Activated CD8-positive, alpha-beta memory T cell treated with anti-CD3 and anti-CD28 coated beads for 1 hour (primary cell): ENCODE measurements at regions not wholly inside any gene's neighbourhood (a gene's known extent, or its start where the extent isn't known, plus 50 kb on each side); places are given as distances from the start of the nearest gene placed in this dataset.

Experiments used
- DNase-seq, 2 donors: peaks; one replicate each; pipeline ENCODE4 v3.0.0-alpha.2; 2020; ENCODE audit warnings: low read depth in 1 of 2; ENCODE audit errors: extremely low read depth in 1 of 2

GRCh38 chr12:47561746-47562145, 144.1 kb downstream of the RPAP3 start:
- DNase-seq = no peak

- no peak for DNase-seq
These were observed 145.4 kb downstream of the RPAP3 start for GRCh38 chr12:47560415-47560814.

GRCh38 chr12:47558625-47559345, 147.0 kb downstream of the RPAP3 start:
- no peak for DNase-seq

DNA sequence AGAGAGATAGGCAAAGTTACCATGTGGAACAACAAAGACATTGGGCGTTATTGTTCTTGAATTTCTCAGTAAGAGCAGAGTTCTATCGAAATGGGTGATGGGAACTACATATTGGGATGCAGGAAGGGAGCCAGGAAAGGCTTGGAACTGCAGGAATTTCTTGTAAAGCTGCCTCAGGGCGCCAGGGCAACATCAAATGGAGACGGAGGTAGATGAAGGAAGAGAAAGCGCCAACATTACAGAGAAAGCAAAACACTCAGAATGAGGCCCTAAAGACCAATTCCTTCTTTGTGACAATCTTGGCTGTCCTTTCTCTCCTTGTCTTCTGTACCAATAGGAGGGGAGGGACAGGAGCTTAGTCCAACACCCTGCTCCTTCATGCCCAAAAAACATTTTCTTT, 148.4 kb downstream of the RPAP3 start:
- no peak for DNase-seq

GRCh38 chr12:47556261-47557030, 149.4 kb downstream of the RPAP3 start:
- DNase-seq = no peak

DNA sequence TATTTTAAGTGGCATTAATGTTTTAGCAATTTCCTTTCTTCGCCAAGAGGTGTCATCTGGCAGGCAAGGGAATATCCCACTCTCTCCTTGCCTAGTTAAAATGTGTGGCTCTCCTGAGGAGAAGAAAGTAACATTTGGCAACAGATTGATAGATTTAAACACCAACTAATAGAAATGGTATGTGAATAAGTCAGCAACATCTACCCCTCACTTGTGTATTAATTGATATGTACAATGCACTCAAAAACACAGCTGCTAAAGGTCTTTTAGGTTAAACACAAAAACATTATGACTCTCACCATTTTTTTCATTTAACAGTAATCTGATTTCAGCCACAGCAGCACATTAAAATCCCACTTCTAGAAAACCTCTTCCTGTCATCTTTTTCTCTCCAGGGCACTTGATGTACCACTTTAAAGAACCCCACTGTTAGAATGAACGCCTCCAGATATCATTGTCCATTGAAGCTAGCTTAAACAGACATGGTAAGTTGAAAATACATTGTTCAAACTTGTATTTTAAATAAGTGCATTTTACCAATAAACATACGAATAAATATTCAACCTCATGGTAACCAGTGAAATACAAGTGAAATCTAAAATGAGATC, 151.7 kb downstream of the RPAP3 start:
- no peak for DNase-seq

DNA sequence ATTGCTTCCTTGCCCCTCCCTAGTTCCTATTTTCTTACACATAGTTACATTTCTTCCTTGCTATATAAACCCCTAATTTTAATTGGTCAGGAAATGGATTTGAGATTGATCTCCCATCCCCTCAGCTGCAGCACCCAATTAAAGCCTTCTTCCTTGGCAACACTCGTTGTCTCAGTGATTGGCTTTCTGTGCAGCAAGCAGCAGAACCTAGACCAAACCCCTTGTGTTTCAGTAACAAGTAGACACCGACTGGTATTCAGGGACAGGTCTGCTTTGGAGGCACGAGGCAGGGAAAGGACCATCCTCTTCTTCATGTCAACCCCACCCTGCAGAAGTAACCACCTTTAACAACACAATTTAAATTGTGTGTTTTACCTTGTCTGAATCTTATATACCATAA, 152.6 kb downstream of the RPAP3 start:
- DNase-seq = no peak

- DNase-seq = no peak
These were observed 154.4 kb downstream of the RPAP3 start for GRCh38 chr12:47551426-47551851.

- DNase-seq = no peak
These were observed 156.6 kb downstream of the RPAP3 start for GRCh38 chr12:47549258-47549657.

DNA sequence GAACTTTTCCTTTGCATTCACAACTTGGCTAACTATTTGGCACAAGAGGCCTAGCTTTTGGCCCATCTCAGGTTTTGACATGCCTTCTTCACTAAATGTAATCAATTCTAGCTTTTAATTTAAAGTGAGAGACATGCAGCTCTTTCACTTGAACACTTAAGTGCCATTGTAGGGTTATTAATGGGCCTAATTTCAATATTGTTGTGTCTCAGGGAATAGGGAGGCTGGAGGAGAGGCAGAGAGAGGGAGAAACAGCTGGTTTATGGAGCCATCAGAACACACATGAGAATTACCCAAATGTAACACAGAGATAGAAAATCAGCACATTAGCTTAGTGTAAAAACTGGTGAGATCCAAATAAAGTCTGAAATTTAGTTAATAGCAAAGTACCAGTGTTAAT, 157.4 kb downstream of the RPAP3 start:
- DNase-seq = no peak

GRCh38 chr12:47547077-47547476, 158.8 kb downstream of the RPAP3 start:
- no peak for DNase-seq

DNA sequence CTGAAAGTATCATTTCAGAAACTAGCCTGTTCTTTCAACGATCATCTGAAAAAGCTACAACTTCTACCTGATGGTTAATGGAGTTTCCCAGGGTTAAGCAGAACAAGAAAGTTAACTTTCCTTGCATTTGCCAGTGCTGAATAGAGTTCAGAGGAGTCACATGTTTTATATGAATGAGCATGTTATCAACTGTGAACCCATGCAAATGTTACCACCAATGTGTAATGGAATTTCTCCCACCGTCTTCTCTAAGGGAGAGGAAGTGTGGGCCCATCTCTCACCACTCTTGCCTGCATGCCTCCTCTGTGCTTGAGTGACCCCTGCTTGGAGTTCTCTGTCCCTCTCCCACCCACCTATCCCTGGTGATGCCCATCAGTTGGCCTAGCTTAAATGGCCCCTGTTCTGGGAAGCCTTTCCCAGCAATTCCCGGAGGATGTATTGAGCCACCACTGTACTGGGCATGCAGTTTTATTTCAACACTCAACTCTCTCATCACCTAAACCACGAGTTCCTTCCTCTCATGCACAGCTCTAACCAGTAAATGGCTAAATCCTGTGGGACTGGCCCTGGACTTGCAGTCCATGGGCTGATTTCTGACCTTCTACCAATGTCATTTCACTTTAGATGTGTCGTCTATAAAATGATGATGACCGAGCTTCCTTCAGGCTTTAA, 159.8 kb downstream of the RPAP3 start:
- DNase-seq = no peak

DNA sequence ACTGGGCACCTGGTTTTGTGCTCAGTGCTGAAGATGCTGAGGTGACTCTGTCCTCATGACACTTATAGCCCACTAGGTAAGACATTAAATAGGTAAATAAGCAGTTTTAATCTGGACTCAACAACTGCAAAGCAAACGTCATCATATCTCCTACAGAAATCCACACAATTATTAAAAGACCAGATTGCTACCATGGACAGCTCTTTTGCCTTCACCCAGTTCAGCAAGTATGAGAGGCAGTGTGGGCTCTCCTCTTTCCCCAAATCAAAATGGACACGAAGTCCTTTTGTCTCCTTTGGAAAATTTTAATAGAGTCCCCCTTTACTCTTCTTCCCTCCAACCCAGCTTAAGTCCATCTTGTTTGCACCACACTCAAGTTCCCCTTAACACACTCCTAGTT, 171.1 kb downstream of the RPAP3 start:
- DNase-seq = no peak

GRCh38 chr12:47530050-47530449, 175.8 kb downstream of the RPAP3 start:
- no peak for DNase-seq

GRCh38 chr12:47527816-47528215, 178.0 kb downstream of the RPAP3 start:
- no peak for DNase-seq

DNA sequence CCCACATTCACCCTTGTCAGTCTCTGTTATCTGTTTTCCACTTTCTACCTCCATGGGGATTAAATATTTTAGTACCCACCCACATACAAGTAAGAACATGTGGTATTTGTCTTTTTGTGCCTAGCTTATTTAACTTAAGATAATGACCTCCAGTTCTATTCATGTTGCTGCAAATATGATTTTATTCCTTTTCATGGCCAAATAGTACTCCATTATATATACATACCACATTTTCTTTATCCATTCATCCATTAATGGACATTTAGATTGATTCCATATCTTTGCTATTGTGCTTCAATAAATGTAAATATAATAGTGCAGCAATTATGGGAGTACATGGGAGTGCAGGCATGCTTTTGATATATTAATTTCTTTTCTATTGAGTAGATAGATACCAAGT, 185.8 kb downstream of the RPAP3 start:
- DNase-seq = no peak

DNA sequence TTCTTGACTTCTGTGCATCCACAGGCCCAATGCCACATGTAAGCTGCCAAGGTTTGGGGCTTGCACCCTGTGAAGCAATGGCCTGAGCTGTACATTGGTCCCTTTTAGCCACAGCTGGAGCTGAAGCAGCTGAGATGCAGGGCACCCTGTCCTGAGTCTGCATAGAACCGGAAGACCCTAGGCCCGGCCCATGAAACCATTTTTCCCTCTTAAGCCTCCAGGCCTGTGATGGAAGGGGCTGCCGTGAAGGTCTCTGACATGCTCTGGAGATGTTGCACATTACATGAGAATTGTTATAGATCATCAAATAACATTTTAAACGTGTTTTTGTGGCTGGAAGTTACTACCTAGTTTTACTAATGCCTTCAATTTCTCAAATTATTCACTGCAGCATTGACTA, 188.7 kb downstream of the RPAP3 start:
- DNase-seq = no peak

DNA sequence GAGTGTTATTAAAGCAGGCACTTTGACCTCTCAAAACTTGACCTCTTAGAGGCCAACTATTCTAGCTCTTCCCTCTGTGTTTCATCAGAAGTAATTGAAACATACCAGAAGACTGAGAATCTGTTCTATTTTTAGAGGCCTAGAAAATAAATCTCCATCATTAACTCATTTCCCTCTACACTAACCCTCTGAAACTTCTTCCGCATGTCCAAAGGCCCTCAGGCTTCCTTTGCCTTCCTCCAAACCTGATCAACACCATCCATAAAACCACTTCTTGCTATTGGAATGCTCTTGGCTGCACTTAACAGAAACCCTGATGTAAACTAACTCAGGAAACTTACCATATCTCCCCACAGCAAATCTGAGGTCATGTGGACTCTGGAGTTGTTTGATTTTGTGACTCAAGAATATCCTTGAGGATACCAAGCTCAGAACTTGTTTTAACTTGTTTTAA, 196.4 kb downstream of the RPAP3 start:
- DNase-seq = no peak

DNA sequence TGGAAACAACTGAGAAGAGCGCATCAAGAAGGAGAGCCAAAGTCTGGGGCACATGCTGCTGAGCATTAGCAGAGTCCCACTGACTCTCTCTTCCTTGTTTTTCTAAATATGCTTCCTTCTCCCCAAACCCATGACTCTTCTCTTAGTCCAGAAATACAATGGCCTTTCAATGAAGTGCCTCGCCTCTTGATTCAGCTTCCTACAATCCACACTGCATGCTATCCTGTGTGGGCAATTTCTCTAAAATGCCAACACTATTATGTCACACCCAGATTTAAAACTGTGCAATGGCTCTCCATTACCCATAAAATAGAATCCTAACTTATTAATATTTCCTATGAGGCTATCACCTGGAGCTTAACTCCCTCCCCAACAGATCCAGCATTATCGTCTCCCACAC, 198.6 kb downstream of the RPAP3 start:
- no peak for DNase-seq

GRCh38 chr12:47504775-47505446, 200.9 kb downstream of the RPAP3 start:
- no peak for DNase-seq

GRCh38 chr12:47493801-47494200, 212.0 kb downstream of the RPAP3 start:
- no peak for DNase-seq
